ENCODE measurements at regions not wholly inside any gene's neighbourhood (a gene's known extent, or its start where the extent isn't known, plus 50 kb on each side); places are given as distances from the start of the nearest gene placed in this dataset.

DNA sequence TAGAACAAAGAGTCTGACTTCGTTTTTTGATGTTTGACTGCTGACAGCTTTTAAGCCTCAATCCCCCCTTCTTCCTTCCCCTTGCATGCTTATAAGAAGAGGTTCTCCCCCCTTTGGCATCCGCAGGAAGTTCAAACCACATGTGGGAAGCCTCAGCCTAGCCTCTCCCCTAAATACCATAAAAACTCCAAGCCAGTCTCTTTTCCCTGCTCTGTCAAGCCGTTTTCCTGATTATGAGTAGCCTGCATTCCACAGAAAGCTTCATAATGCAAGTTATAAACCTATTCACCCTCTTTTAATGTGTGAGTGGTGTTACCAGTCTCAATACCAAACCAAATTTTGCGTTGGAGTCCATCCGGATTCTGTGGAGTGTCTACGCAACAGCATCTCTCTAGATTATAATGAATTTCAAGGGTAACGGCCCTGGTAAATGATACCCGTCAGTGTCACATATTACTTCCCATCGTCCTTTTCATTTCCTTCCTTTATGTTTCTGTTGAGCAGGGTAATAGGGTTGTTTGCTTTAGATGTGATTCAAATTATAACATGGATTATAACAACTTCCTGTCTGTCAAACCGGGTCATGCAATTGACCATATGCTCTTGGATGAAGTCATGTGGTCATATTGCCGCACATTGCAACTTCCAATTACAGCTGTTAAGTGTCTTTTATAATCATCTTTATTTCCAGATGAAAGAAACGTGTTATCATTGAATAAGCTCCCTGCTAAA is 717.5 kb downstream of the RWDD3 start:
- H3K4me3 ChIP-seq (ENCODE audit: low read depth, low read length), result no peak overlapping the region
- TF ChIP-seq, protein P1, sequence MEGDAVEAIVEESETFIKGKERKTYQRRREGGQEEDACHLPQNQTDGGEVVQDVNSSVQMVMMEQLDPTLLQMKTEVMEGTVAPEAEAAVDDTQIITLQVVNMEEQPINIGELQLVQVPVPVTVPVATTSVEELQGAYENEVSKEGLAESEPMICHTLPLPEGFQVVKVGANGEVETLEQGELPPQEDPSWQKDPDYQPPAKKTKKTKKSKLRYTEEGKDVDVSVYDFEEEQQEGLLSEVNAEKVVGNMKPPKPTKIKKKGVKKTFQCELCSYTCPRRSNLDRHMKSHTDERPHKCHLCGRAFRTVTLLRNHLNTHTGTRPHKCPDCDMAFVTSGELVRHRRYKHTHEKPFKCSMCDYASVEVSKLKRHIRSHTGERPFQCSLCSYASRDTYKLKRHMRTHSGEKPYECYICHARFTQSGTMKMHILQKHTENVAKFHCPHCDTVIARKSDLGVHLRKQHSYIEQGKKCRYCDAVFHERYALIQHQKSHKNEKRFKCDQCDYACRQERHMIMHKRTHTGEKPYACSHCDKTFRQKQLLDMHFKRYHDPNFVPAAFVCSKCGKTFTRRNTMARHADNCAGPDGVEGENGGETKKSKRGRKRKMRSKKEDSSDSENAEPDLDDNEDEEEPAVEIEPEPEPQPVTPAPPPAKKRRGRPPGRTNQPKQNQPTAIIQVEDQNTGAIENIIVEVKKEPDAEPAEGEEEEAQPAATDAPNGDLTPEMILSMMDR (IDR thresholded peaks at IDR 0.05; ENCODE audit: control insufficient read depth, extremely low read depth, insufficient read depth), result no peak
- DNase-seq (ENCODE audit: low read depth), result no peak

DNA sequence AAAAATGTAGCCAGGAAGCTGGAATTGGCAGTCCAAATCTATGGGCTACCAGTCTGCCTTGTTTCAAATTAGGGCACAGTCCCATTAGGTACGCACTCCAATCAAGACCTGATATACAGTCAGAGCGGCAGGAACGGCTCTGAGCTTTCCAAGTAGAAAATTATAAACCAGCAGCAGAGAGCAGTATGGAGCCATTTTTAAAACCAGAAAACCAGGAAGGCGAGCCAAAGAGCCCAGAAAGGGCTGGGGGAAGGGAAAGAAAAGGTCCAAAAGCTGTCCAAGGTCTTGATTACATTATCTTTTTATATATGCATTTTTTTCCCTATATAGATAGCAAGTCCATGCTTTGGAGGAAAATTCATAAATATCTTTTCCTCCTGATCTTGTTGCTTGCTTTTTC is 719.0 kb downstream of the RWDD3 start:
- no peak overlapping the region for H3K4me3 ChIP-seq (ENCODE audit: low read depth, low read length)
- TF ChIP-seq, protein P1 (IDR thresholded peaks at IDR 0.05; ENCODE audit: control insufficient read depth, extremely low read depth, insufficient read depth), result peak; percentile 58
- DNase-seq (ENCODE audit: low read depth), result peak; percentile 23

DNA sequence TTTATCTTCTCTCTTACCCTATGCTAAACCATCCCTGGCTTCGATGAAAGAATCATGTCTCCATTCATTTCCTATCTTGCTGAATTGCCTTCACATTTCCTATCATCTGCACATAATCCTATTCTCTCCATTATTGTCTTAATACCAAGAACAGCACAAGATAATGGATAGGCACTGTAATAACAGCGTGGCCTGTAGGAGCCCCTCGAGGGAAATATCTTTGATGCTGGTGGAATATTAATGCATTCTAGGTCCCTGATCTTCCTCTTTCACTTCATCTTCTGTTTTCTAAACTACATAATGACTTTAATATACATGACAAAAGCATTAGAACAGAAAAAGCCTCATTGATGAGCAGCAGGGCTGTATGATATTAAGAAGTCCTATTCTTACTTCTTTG is 720.6 kb downstream of the RWDD3 start:
- no peak overlapping the region for H3K4me3 ChIP-seq (ENCODE audit: low read depth, low read length)
- no peak for DNase-seq (ENCODE audit: low read depth)
- TF ChIP-seq, protein P1 (IDR thresholded peaks at IDR 0.05; ENCODE audit: control insufficient read depth, extremely low read depth, insufficient read depth), result no peak

DNA sequence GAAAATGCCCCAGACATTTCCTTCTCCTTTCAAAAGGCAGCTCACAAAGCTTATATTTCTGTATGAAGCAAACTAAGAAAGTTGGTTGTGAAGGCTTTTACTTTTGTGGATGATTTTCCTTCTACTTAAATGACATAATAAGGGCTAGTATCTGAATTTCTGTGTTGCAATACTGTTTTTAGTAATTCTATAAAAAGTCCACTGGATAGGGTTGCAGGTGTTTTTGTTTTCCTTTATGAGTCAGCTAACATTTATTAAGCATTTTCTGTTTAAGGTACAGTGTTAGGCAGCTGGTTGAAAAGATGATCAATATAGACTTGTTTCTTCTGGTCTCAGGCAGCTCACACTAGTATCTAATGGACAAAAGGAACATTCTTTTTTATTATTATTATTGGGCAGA is 722.2 kb downstream of the RWDD3 start:
- TF ChIP-seq, protein P1 (IDR thresholded peaks at IDR 0.05; ENCODE audit: control insufficient read depth, extremely low read depth, insufficient read depth), result no peak
- no peak for DNase-seq (ENCODE audit: low read depth)
- H3K4me3 ChIP-seq (ENCODE audit: low read depth, low read length), result no peak overlapping the region

DNA sequence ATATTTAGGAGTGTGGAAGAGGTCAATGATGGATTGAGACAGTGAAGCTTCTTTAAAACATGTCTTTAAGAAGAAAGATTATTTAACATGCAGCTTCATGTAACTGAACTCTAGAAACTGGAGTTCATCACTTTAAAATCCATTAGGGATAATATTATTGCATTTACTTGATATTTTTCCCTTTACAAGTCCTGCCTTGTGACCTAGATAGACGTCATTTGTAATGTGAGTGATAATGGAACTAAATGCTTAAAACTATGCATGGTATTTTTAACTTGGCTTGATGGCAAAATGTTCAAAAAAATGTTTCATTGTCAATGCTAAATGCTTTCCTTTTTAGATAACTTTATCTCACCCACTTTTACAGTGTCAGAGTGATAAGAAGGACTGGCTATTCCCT is 723.7 kb downstream of the RWDD3 start:
- DNase-seq (ENCODE audit: low read depth), result no peak
- H3K4me3 ChIP-seq (ENCODE audit: low read depth, low read length), result no peak overlapping the region
- TF ChIP-seq, protein P1 (IDR thresholded peaks at IDR 0.05; ENCODE audit: control insufficient read depth, extremely low read depth, insufficient read depth), result no peak

DNA sequence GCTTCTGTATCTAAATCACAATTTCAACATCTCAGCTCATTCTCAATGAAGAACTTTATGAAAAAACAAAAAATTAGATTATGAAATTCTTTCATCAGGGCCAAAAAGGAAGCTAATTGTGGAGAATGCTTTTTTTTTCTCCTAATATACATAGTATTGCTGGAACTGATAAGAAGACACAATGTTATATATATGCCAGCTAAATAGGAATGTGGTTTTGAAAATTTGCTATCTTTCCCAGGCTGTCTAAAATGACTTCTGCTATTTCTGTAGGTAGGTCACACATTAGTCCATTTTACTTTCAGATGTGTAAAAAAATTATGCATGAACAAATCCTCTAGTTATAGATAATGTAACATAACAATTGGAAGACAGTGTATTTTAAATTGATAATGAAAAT is 732.9 kb downstream of the RWDD3 start:
- TF ChIP-seq, protein P1 (IDR thresholded peaks at IDR 0.05; ENCODE audit: control insufficient read depth, extremely low read depth, insufficient read depth), result no peak
- no peak for DNase-seq (ENCODE audit: low read depth)
- no peak overlapping the region for H3K4me3 ChIP-seq (ENCODE audit: low read depth, low read length)

DNA sequence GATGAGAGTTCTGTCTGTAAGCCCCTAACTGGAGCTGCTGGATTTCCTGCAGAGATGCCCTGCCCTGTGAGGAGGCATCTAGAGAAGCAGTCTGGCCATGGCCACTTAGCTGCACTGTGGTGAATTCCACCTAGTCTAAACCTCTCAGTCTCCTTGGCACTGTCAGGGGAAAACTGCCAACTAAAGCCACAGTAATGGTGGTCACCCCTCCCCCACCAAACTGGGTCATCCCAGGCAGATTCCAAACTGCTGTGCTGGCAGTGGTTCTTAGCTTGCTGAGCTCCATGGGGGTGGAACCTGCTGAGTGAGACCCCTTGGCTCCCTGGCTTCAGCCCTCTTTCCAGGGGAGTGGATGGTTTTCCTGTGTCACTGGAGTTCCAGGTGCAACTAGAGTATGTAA is 740.6 kb downstream of the RWDD3 start:
- TF ChIP-seq, protein P1 (IDR thresholded peaks at IDR 0.05; ENCODE audit: control insufficient read depth, extremely low read depth, insufficient read depth), result no peak
- no peak for DNase-seq (ENCODE audit: low read depth)
- H3K4me3 ChIP-seq (ENCODE audit: low read depth, low read length), result no peak overlapping the region
